GM21360 (cell line): ENCODE measurements at regions not wholly inside any gene's neighbourhood (a gene's known extent, or its start where the extent isn't known, plus 50 kb on each side); places are given as distances from the start of the nearest gene placed in this dataset.

Experiments used
- ATAC-seq: cut with Tn5 transposase; IDR thresholded peaks from one replicate; pipeline ENCODE4 v1.9.1; 2021; ENCODE audit warnings: mild to moderate bottlenecking, moderate library complexity; ENCODE audit not compliant: unreplicated experiment

DNA sequence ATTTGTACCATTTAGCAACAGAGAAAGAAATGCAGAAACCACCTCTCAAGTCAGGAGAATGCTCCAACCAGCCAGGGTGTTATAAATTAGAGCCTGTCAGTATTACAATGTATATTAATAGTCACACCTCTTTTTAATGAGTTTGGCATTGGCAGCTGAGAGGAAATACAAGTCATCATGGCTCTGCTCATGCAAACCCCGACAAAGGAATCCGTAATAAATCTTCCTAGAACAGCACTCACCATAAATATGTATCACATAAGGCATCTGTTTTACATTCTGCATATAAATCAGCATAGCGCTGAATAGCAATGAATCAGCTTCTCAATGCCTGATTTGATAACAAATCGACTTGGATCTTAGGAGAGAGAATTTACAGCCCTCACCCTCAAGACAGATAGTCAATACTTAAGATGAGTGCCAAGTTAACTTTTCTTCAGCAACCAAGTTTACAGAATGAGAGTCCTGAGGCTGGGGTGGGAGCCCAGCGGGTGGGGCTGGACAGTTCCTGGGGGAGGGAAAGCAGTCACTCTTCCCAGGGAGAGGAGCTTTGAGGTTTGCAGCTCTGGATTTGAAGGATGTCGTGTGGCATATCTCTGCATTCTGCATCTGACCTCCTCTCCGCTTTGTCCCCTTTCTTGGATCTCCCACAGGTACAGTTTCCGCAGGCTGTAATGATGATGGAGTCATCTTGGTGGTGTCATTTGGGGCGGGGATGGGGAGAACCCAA is 1034.4 kb upstream of the NR2F2 start:
- ATAC-seq, result no peak

DNA sequence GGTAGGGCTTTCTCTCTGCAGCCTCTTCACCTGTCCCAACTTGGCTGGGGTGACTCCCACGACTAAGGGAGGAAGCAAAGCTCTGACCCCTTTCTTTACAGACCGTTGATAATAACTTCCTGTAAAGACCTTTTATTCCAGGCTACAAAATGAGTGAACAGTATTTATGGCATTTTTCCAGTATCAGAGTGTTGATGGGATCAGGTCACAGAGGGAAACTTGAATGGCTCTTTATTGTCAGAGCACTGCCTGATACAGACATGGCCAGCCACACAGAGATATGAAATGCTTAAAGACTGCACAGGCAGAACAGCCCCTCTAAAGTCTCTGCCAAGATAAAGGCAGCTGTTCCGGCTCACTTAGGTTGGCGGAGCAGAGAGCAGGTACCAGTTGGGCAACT is 1033.9 kb upstream of the NR2F2 start:
- no peak for ATAC-seq

DNA sequence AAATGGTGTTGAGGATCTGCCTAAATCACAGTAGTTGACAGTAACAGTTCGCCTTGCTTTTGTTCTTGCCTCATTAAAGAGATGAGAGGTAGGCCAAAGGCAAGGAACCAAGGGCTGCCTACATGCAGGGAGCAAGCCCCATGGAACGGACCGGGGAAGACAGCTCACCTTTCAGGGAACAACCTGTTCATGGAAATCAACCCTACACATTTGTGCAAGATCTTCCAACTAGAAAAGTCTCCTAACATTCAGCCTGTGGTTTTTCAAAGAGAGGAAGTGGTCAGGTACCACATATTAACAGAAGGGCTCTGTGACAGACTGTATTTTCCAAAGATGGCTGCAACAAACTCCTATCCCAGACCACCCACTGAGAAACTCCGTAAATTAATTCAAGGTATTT is 1031.8 kb upstream of the NR2F2 start:
- no peak for ATAC-seq

DNA sequence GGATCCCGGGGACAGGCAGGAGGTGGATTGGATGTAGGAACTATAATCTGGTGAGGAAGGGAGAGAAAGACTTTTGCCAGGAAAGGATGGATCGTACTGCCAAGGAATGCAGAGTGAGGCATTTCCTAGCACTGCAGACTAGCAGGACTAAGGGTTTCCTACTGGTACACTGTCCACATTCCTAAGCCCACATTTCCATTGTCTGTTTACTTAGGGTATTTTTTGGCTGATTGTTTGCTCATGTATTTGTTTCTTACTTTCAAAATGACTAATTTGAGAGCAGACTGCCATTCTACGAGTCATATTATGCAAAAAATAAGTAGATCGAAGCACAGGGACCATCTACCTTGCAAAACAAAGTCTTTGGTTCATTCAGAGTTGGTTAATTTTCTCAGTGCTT is 1029.5 kb upstream of the NR2F2 start:
- ATAC-seq, result no peak

GRCh38 chr15:95302206-95302605 is 1028.3 kb upstream of the NR2F2 start:
- no peak for ATAC-seq

DNA sequence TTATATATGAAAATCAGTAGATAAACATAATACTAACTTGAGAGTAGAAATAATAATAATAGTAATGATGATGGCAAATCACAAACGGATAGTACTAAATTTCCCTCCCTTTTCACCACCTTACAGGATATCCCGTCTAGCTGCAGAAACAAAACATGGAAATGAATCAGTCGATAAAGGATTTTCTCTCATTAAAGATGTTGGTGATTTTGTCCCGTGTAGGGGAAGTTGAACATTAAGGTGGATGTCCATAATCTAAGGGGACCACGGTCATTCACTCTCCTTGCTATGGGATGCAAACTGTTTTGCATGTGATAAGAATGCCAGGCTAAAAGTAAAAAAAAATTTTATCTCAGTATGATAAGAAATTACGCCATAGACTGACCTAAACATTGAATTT is 1027.7 kb upstream of the NR2F2 start:
- no peak for ATAC-seq

GRCh38 chr15:95303713-95304112 is 1026.8 kb upstream of the NR2F2 start:
- ATAC-seq, result no peak

GRCh38 chr15:95304151-95304946 is 1026.2 kb upstream of the NR2F2 start:
- no peak for ATAC-seq

DNA sequence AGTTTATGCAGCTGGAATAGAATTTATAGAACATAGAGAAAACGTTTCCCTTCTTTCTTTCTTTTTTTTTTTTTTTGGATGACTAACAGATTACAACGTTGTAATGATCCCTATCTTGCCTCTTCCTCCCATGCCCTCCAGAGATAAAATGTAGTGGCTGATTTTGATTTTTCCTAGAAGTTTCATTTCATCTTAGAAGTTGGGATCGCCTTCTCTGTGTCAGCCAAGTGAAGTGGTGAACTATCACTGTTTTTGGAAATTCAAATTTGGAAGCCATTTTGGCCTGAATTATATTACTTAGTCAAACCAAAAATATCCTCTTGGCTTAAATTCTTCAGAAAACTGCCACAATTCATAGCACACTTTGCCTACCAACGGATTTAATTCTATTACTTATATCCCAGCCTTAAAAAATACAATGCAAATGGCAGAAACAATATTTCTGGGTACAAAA is 1025.5 kb upstream of the NR2F2 start:
- ATAC-seq, result no peak

DNA sequence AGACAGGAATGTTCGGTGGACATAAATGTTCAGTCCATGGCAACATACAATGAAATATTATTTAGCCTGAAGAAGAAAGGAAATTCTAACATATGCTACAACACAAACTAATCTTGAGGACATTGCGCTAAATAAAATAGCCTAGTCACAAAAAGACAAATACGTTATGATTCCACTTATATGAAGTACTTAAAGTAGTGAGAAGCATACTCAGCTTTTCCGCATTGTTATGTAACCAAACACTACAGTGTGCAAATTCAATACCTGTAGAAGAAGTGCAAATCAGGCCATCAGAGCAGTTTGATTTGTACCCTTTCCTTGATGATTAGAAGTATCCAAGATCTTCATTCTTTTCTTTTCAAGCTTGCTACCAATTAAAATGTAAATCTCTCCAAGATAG is 1023.4 kb upstream of the NR2F2 start:
- ATAC-seq, result no peak

DNA sequence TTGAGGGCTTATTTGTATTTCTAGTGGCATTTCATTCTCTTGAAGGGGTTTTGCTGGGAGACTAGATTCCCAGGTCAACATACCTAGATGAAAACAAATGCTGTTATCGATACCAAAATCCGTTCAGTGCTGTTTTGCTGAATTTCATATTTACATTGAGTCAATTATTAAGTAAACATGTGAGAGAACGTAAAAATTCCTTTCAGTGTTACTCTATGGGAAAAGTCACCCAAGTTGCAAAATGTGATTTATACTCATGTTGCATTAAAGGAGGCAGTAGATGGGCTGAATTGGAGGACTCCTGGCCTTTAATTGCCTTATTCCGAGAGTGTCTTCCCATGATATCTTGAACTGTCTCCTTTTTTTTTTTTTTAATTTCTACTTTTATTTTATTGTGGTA is 1011.3 kb upstream of the NR2F2 start:
- ATAC-seq, result no peak

DNA sequence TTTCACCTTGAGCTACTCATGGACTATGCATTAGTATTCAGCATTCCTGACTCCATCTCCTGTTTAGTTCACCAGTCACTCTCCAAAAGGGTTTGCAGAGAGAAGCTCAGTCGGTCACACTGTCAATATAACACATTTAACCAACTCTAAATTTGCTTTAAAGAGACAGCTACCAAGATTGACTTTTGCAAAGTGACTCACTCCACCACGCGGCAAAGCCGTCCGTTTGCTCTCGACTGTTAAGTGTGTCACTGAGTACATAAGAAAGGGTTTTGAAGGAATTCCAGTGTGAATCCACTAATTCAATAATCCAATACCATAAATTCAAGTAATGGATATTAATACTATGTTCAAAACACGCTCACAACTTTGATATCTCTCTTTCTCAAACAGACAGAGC is 1006.7 kb upstream of the NR2F2 start:
- ATAC-seq, result no peak

DNA sequence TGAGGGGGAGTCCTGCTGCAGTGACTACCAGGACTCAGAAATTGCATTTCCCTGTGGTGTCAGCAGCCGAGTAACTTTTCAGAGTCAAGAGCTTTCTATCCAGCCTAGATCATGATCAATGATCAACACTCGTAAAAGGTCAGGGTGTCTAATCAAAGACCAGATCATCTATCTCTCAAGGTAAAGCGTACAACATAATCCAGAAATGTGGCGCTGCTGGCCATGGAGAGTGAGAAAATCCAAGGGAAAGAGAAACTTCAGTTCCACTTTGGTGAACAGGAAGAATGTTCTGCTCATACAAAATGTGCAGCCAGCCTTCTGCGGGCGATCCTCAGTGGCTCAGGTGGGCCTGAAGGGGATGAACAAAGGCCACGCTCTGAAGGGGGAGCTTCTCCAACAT is 1005.8 kb upstream of the NR2F2 start:
- no peak for ATAC-seq

DNA sequence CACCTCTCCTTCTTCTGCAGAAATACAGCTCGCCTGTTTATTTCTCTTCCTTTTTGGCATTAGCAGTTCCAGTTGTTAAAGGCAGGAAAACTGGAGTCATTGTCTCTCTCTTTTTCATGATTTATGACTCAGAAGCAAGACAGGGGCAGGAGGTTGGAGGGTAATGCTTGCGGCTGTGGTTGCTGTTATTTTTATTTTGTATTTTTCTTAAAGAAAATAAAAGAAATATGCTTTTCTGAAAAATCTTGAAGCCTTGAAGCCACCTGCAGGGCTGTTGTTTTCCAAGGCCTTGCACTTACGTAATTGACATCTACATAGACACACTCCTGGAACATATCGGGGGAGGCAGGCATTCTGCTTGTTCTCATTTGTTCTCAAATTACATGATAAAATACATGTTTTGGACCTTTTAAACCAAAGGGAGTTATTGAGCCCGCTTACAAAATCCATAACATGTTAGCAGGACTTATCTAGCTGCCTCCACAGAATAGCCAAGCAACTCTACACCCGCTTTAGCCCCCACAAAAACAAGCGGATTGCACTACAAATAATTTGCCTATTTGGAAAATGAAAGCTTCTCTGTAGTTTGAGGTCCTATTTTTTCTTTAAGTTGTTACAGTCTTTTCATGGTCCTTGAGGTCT is 1004.6 kb upstream of the NR2F2 start:
- no peak for ATAC-seq

DNA sequence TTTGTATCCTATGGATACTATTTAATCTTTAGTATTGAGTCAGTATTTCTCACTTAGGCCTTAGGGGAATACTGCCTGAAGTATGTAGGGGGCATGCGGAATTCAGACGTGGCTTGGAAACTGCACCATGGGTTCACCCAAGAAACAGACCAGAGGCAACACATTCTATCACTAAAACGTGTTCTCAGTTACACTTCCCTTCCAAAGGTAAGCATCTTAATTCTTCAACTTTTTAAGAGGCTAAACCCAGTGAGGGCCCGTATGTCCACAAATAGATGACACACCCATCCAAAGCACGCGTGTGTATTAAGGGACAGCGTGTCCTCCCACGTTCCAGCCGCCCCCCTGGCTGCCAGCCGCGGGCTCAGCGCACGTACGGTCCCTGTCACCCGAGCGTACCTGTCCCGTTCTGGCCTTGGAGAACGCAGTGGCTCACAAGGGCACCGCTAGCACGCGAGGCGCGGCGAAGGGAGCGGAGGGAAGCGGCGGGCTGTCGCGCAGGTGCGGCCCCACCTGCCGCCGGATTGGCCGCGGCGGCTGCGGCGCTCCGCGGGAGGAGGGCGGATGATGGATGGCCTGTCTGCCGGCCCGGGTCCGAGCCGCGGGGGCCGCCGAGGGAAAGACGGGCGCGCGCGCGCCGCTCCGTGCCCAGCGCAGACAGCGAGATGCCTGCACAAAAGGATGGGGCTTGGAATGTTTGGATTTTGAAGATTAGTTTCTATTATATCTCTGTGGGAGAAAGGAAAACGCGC is 1003.9 kb upstream of the NR2F2 start:
- no peak for ATAC-seq

GRCh38 chr15:95327183-95327525 is 1003.3 kb upstream of the NR2F2 start:
- ATAC-seq, result no peak

GRCh38 chr15:95327661-95328060 is 1002.8 kb upstream of the NR2F2 start:
- no peak for ATAC-seq

GRCh38 chr15:95328559-95328958 is 1001.9 kb upstream of the NR2F2 start:
- ATAC-seq, result no peak

GRCh38 chr15:95329362-95329761 is 1001.1 kb upstream of the NR2F2 start:
- ATAC-seq, result no peak

- no peak for ATAC-seq
Observed at GRCh38 chr15:95341686-95342085, 988.8 kb upstream of the NR2F2 start.

DNA sequence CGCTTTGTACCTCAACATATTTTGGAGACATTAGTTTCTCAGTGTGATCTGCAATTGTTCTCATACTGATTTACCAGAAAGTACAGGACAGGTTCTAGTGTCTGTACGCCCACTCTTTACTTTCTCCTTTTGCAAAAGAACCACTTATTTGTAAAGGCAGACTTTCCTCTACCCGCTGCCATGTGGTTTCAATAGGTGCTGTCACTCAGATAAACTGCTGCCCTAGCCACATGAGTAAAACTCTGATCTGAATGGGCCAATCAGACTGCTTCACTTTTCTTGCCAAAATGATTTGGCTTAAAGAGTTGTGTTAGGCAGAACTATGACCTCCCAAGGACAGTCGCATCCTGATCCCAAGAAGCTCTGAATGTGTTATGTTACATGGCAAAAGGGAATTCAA is 984.6 kb upstream of the NR2F2 start:
- no peak for ATAC-seq
